ENCODE measurements at regions not wholly inside any gene's neighbourhood (a gene's known extent, or its start where the extent isn't known, plus 50 kb on each side); places are given as distances from the start of the nearest gene placed in this dataset.

DNA sequence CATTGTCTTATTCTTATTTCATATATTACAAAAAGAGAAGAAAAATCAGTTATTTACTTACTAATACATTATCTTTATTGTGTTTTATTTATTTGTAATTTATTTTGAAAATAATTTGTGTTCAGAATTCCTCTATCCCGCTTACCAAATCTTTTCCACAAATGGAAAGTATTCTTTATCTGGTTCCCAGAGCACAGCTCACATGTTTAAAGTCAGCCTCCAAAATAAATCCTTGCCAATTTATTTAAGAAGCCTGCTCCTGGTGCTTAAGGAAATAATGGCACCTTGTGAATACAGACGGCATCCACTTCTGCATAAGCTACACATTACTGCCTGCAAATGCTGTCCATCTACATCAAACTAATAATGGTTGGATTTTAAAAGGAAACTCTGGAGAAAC is 435.4 kb downstream of the MTRR start (continued):
- TF ChIP-seq, protein P1, sequence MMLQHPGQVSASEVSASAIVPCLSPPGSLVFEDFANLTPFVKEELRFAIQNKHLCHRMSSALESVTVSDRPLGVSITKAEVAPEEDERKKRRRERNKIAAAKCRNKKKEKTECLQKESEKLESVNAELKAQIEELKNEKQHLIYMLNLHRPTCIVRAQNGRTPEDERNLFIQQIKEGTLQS (IDR thresholded peaks at IDR 0.05) = no peak

- POLR2A ChIA-PET = no interaction called here
- intact Hi-C loops (cut with micrococcal nuclease) = no loop called here
- Histone ChIP-seq H3K27me3 (ENCODE audit: insufficient read depth, low read length) (no peaks in the 10 kb centered on the region), H3K27ac (ENCODE audit: low read depth, low read length) (no peak overlapping the region), H2AFZ (ENCODE audit: low read depth, low read length, poor library complexity, severe bottlenecking) (no peak overlapping the region), H3K4me3 (replicated peaks in 1 of 2; ENCODE audit: low read depth in 1 of 2, low read length in 2 of 2) (no peak overlapping the region), H3K9me2 (ENCODE audit: insufficient read depth) (no peaks in the 10 kb centered on the region), H3K4me1 (ENCODE audit: control insufficient read depth in 1 of 2, insufficient read depth in 2 of 2, low read length in 2 of 2) (no peaks in the 10 kb centered on the region), H3K4me2 (ENCODE audit: low read length) (no peak overlapping the region), H3K79me2 (ENCODE audit: insufficient read depth, low read length) (no peaks in the 10 kb centered on the region), H3K9ac (ENCODE audit: low read length) (no peak overlapping the region), H3K36me3 (ENCODE audit: control insufficient read depth in 1 of 2, insufficient read depth in 2 of 2, low read length in 2 of 2) (no peaks in the 10 kb centered on the region), H4K20me1 (ENCODE audit: insufficient read depth) (no peaks in the 10 kb centered on the region), H3K9me3 (ENCODE audit: control insufficient read depth in 1 of 2, insufficient read depth in 1 of 2, low read depth in 1 of 2, low read length in 2 of 2) (peaks cover 10% of the 10 kb centered on the region in 2 experiments; a peak in 2 of 4 replicates)
- RAD21 ChIA-PET (ENCODE audit: low non-redundant PET in 1 of 2, low total read pairs in 2 of 2, uncharacterized antibody in 2 of 2, unreplicated experiment in 2 of 2) = no interaction called here
- no peak for DNase-seq (ENCODE audit: low read depth, low spot score)
- CTCF ChIA-PET = no interaction called here
- TF ChIP-seq CEBPB (IDR thresholded peaks at IDR 0.05; ENCODE audit: low read depth) (no peak), MAX (IDR thresholded peaks at IDR 0.05) (no peak)
- TF ChIP-seq, protein P2, sequence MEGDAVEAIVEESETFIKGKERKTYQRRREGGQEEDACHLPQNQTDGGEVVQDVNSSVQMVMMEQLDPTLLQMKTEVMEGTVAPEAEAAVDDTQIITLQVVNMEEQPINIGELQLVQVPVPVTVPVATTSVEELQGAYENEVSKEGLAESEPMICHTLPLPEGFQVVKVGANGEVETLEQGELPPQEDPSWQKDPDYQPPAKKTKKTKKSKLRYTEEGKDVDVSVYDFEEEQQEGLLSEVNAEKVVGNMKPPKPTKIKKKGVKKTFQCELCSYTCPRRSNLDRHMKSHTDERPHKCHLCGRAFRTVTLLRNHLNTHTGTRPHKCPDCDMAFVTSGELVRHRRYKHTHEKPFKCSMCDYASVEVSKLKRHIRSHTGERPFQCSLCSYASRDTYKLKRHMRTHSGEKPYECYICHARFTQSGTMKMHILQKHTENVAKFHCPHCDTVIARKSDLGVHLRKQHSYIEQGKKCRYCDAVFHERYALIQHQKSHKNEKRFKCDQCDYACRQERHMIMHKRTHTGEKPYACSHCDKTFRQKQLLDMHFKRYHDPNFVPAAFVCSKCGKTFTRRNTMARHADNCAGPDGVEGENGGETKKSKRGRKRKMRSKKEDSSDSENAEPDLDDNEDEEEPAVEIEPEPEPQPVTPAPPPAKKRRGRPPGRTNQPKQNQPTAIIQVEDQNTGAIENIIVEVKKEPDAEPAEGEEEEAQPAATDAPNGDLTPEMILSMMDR (IDR thresholded peaks at IDR 0.05 in 2 of 3, conservative IDR thresholded peaks at IDR 0.05 in 1 of 3; ENCODE audit: borderline replicate concordance in 1 of 3, insufficient read depth in 1 of 3, low read depth in 2 of 3, low read length in 2 of 3) = no peak
- ATAC-seq = no peak
- BruUV-seq (replicated peaks) = no TSS peak
Observed at GRCh38 chr5:8306288-8306896, 437.4 kb downstream of the MTRR start.

- no peak overlapping the region for H2AFZ ChIP-seq (ENCODE audit: low read depth, low read length, poor library complexity, severe bottlenecking)
- H3K9ac ChIP-seq (ENCODE audit: low read length) = no peak overlapping the region
- ChIA-PET RAD21 (ENCODE audit: low non-redundant PET in 1 of 2, low total read pairs in 2 of 2, uncharacterized antibody in 2 of 2, unreplicated experiment in 2 of 2) (no interaction called here), POLR2A (no interaction called here), CTCF (no interaction called here)
- no peak for DNase-seq (ENCODE audit: low read depth, low spot score)
- H3K9me3 ChIP-seq (ENCODE audit: control insufficient read depth in 1 of 2, insufficient read depth in 1 of 2, low read depth in 1 of 2, low read length in 2 of 2) = peaks cover 6 to 22% of the 10 kb centered on the region in 2 experiments; a peak in 2 of 4 replicates
- H3K27ac ChIP-seq (ENCODE audit: low read depth, low read length) = no peak overlapping the region
- no peak for ATAC-seq
- no peaks in the 10 kb centered on the region for H4K20me1 ChIP-seq (ENCODE audit: insufficient read depth)
- H3K9me2 ChIP-seq (ENCODE audit: insufficient read depth) = no peaks in the 10 kb centered on the region
- no peaks in the 10 kb centered on the region for H3K27me3 ChIP-seq (ENCODE audit: insufficient read depth, low read length)
- no peaks in the 10 kb centered on the region for H3K4me1 ChIP-seq (ENCODE audit: control insufficient read depth in 1 of 2, insufficient read depth in 2 of 2, low read length in 2 of 2)
- no TSS peak for BruUV-seq (replicated peaks)
- no peak overlapping the region for H3K4me3 ChIP-seq (replicated peaks in 1 of 2; ENCODE audit: low read depth in 1 of 2, low read length in 2 of 2)
- H3K79me2 ChIP-seq (ENCODE audit: insufficient read depth, low read length) = no peaks in the 10 kb centered on the region
- no peak overlapping the region for H3K4me2 ChIP-seq (ENCODE audit: low read length)
- no peaks in the 10 kb centered on the region for H3K36me3 ChIP-seq (ENCODE audit: control insufficient read depth in 1 of 2, insufficient read depth in 2 of 2, low read length in 2 of 2)
- intact Hi-C loops (cut with micrococcal nuclease) = no loop called here
- no peak for TF ChIP-seq CBX3 (IDR thresholded peaks at IDR 0.05; ENCODE audit: low read depth)
- no peak for TF ChIP-seq SIN3A (IDR thresholded peaks at IDR 0.05; ENCODE audit: low read depth)
- TF ChIP-seq EGR1 (IDR thresholded peaks at IDR 0.05; ENCODE audit: low read depth) = no peak
- no peak for TF ChIP-seq FOSL1 (IDR thresholded peaks at IDR 0.05; ENCODE audit: low read depth)
- TF ChIP-seq SRF (IDR thresholded peaks at IDR 0.05; ENCODE audit: low read depth) = no peak
Observed at GRCh38 chr5:8314965-8315364, 446.0 kb downstream of the MTRR start.
